ENCODE measurements at regions not wholly inside any gene's neighbourhood (a gene's known extent, or its start where the extent isn't known, plus 50 kb on each side); places are given as distances from the start of the nearest gene placed in this dataset.

DNA sequence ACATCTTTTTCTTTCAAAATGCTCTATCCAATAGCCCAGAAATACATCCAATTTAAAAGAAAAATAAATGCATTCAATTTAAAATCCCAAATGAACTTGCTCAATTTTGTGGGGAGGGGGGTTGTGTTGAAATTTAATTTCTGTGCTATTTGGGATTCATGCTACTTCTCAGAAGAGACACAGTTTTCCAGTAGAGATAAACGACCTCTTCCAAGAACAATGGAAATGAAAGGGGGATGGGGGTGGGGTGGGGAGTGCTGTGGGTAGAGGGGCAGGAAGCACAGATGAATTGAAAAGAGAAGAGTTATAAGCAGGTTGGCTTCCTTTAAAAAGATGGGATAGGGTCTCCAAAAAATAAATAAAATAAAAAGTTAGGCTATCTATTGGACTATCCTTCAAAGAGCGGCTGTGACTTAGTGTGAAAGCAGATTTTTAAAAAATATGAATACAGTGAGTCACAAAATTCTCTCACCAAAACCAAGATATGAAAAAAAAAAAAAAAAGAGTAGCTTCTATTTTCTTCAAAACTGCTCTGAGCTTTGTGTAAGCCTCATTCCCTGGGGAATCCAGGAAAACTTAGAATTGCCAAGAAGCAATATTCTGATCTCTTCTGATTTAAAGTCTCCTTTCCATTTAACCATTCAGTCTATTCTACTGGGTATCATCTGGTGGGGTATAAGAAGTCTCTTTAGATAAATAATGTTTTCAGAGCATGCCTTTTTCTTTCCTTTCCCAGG, 324.3 kb downstream of the PTTG2 start:
- no peak overlapping the region for H3K4me2 ChIP-seq (ENCODE audit: low read length)
- H3K27ac ChIP-seq = no peak overlapping the region
- no peaks in the 10 kb centered on the region for H3K27me3 ChIP-seq (ENCODE audit: control insufficient read depth, insufficient read depth, low read length)
- no peaks in the 10 kb centered on the region for H3K79me2 ChIP-seq
- no peaks in the 10 kb centered on the region for H3K4me1 ChIP-seq
- no peak overlapping the region for H3K4me3 ChIP-seq (ENCODE audit: low read depth, low read length)
- no peaks in the 10 kb centered on the region for H3K9me3 ChIP-seq (ENCODE audit: control insufficient read depth, low read length)
- no peak overlapping the region for H2AFZ ChIP-seq
- TF ChIP-seq, protein P1, sequence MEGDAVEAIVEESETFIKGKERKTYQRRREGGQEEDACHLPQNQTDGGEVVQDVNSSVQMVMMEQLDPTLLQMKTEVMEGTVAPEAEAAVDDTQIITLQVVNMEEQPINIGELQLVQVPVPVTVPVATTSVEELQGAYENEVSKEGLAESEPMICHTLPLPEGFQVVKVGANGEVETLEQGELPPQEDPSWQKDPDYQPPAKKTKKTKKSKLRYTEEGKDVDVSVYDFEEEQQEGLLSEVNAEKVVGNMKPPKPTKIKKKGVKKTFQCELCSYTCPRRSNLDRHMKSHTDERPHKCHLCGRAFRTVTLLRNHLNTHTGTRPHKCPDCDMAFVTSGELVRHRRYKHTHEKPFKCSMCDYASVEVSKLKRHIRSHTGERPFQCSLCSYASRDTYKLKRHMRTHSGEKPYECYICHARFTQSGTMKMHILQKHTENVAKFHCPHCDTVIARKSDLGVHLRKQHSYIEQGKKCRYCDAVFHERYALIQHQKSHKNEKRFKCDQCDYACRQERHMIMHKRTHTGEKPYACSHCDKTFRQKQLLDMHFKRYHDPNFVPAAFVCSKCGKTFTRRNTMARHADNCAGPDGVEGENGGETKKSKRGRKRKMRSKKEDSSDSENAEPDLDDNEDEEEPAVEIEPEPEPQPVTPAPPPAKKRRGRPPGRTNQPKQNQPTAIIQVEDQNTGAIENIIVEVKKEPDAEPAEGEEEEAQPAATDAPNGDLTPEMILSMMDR (IDR thresholded peaks at IDR 0.05) = no peak
- no peak overlapping the region for H3K9ac ChIP-seq
- no peaks in the 10 kb centered on the region for H3K36me3 ChIP-seq (ENCODE audit: control insufficient read depth, insufficient read depth, low read length)

- Histone ChIP-seq H3K79me2 (no peaks in the 10 kb centered on the region), H3K9ac (no peak overlapping the region), H3K27ac (no peak overlapping the region), H3K4me1 (no peaks in the 10 kb centered on the region), H3K4me3 (ENCODE audit: low read depth, low read length) (no peak overlapping the region), H3K36me3 (ENCODE audit: control insufficient read depth, insufficient read depth, low read length) (no peaks in the 10 kb centered on the region), H3K9me3 (ENCODE audit: control insufficient read depth, low read length) (no peaks in the 10 kb centered on the region), H3K4me2 (ENCODE audit: low read length) (no peak overlapping the region), H3K27me3 (ENCODE audit: control insufficient read depth, insufficient read depth, low read length) (no peaks in the 10 kb centered on the region), H2AFZ (no peak overlapping the region)
- TF ChIP-seq, protein P1 (IDR thresholded peaks at IDR 0.05) = no peak
Measured at GRCh38 chr4:38287101-38287851, 327.1 kb downstream of the PTTG2 start.

- Histone ChIP-seq H3K79me2 (no peaks in the 10 kb centered on the region), H3K4me3 (ENCODE audit: low read depth, low read length) (no peak overlapping the region), H3K9ac (no peak overlapping the region), H3K27ac (no peak overlapping the region), H3K4me1 (no peaks in the 10 kb centered on the region), H2AFZ (no peak overlapping the region), H3K9me3 (ENCODE audit: control insufficient read depth, low read length) (no peaks in the 10 kb centered on the region), H3K4me2 (ENCODE audit: low read length) (no peak overlapping the region), H3K36me3 (ENCODE audit: control insufficient read depth, insufficient read depth, low read length) (no peaks in the 10 kb centered on the region), H3K27me3 (ENCODE audit: control insufficient read depth, insufficient read depth, low read length) (no peaks in the 10 kb centered on the region)
- TF ChIP-seq, protein P1 (IDR thresholded peaks at IDR 0.05) = no peak
Measured at GRCh38 chr4:38289553-38289952, 329.4 kb downstream of the PTTG2 start.

DNA sequence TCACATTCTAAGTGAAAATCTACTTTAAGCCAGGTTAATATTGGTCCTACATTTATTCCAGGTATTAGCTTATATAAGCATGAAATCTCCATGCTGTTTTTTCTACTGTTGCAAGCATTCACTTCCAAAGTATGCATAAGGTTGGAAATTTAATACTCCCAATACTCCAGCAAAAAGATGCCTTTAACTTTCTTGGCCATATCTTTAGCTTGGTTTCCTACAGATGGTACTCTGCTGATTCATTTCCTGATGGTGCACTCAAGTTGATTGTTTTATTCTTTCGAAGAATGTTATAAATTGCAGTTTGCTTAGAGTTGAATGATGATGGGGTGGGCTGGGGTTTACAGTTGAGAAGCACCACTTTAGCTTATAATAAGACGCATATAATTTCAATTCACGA, 330.2 kb downstream of the PTTG2 start:
- Histone ChIP-seq H3K4me1 (no peaks in the 10 kb centered on the region), H2AFZ (no peak overlapping the region), H3K4me3 (ENCODE audit: low read depth, low read length) (no peak overlapping the region), H3K9ac (no peak overlapping the region), H3K36me3 (ENCODE audit: control insufficient read depth, insufficient read depth, low read length) (no peaks in the 10 kb centered on the region), H3K27ac (no peak overlapping the region), H3K9me3 (ENCODE audit: control insufficient read depth, low read length) (no peaks in the 10 kb centered on the region), H3K4me2 (ENCODE audit: low read length) (no peak overlapping the region), H3K27me3 (ENCODE audit: control insufficient read depth, insufficient read depth, low read length) (no peaks in the 10 kb centered on the region), H3K79me2 (no peaks in the 10 kb centered on the region)
- TF ChIP-seq, protein P1 (IDR thresholded peaks at IDR 0.05) = no peak
